OCI-LY3 (cell line): ENCODE measurements at regions not wholly inside any gene's neighbourhood (a gene's known extent, or its start where the extent isn't known, plus 50 kb on each side); places are given as distances from the start of the nearest gene placed in this dataset.

Experiments used
- CTCF ChIP-seq: fragments of 200-600, 300-600 bp; sonication (generic); IDR thresholded peaks from 2 replicates; pipeline ENCODE4 v1.5.1; 2014; ENCODE audit warnings: antibody characterized with exemption, low read length, low read depth
- EZH2phosphoT487 ChIP-seq: fragments of 200-600 bp; shearing (Covaris generic); IDR thresholded peaks from 2 replicates; pipeline ENCODE4 v1.6.1; 2018; ENCODE audit warnings: antibody characterized with exemption, mixed run types, low read depth

- TF ChIP-seq CTCF, result no peak
- no peak for TF ChIP-seq EZH2phosphoT487
Measured at GRCh38 chr14:105876158-105876557, 349.8 kb downstream of the TMEM121 start.
